Right lobe of liver (tissue), 6 donors: ENCODE measurements at regions not wholly inside any gene's neighbourhood (a gene's known extent, or its start where the extent isn't known, plus 50 kb on each side); places are given as distances from the start of the nearest gene placed in this dataset.

Experiments used
- ATAC-seq, 4 donors: fragments of 200-7000 bp; cut with Tn5 transposase; one replicate each; pipeline ENCODE4 v1.9.1; 2020; ENCODE audit warnings: mild to moderate bottlenecking in 4 of 4, moderate library complexity in 4 of 4
- DNase-seq, 3 donors: peaks; one replicate each; pipeline ENCODE4 v3.0.0-alpha.2; 2020
- H3K27ac ChIP-seq, 3 donors: fragments of 200-600 bp; one replicate each; pipeline ENCODE4 v1.8.0; 2022
- H3K27me3 ChIP-seq, 2 donors: fragments of 200-600 bp; one replicate each; pipeline ENCODE4 v1.8.0; 2022
- H3K36me3 ChIP-seq, 4 donors: fragments of 200-600 bp; sonication (generic) in 1 of 4; one replicate each; pipeline versions ENCODE4 v1.5.1 to v1.8.0; 2017 to 2022; ENCODE audit warnings: control low read depth in 1 of 4
- H3K4me1 ChIP-seq, 4 donors: fragments of 200-600 bp; sonication (generic) in 1 of 4; one replicate each; pipeline versions ENCODE4 v1.5.1 to v1.8.0; 2017 to 2022; ENCODE audit warnings: control low read depth in 1 of 4
- H3K4me3 ChIP-seq, 3 donors: fragments of 200-600 bp; one replicate each; pipeline ENCODE4 v1.8.0; 2022
- H3K9me3 ChIP-seq, 4 donors: fragments of 200-600 bp; sonication (generic) in 1 of 4; one replicate each; pipeline versions ENCODE4 v1.5.1 to v1.8.0; 2017 to 2022; ENCODE audit warnings: control low read depth in 1 of 4
- CTCF ChIP-seq, 4 donors: fragments of 200-600 bp in 3 of 4; fragments of 450-650 bp in 1 of 4; IDR thresholded peaks; one replicate each; pipeline versions ENCODE4 v1.5.1 to v1.8.0; 2016 to 2022; ENCODE audit warnings: antibody characterized with exemption in 4 of 4, mild to moderate bottlenecking in 2 of 4
- POLR2A ChIP-seq: fragments of 450-650 bp; IDR thresholded peaks from one replicate; pipeline ENCODE4 v1.6.1; 2017; ENCODE audit warnings: antibody characterized with exemption, mild to moderate bottlenecking
- WGBS: methylation state at CpG from one replicate; pipeline ENCODE4 v1.1.6; 2018; ENCODE audit warnings: low coverage, low lambda C conversion rate; ENCODE audit not compliant: insufficient coverage; ENCODE audit errors: missing lambda C conversion rate; 5-methylcytosine and 5-hydroxymethylcytosine counted together
- intact Hi-C, 2 donors: fragments of 100-400 bp; cut with DNase I; formaldehyde crosslinking; loops; one replicate each; pipeline versions ENCODE4 v1.11.2 to v1.14.1; 2022
- donor health status: DM: no; HTN: yes; CAD: no.
- donor health status: DM: no; HTN: no; CAD: no.
- donor health status: DM: no; HTN: no; CAD: no.
- donor health status: DM: no; HTN: yes; CAD: no.
- donor health status: DM: no; HTN: yes; CAD: no.

- Histone ChIP-seq H3K4me3 (no peak overlapping the region), H3K9me3 (no peaks in the 10 kb centered on the region), H3K36me3 (no peaks in the 10 kb centered on the region), H3K27ac (no peak overlapping the region), H3K4me1 (peaks cover 0 to 2% (median 0%) of the 10 kb centered on the region in 4 donors), H3K27me3 (no peaks in the 10 kb centered on the region)
- WGBS = 62% methylated on average over 4 of the region's 4 CpGs
- no peak for ATAC-seq
- TF ChIP-seq CTCF (IDR thresholded peaks at IDR 0.05) (no peak), POLR2A (no peak)
- DNase-seq = no peak
- intact Hi-C loops = no loop called here
Measured at GRCh38 chr13:34542321-34542720, 399.7 kb upstream of the NBEA start.

GRCh38 chr13:34543836-34544235 lies 398.2 kb upstream of the NBEA start:
- TF ChIP-seq POLR2A (no peak), CTCF (IDR thresholded peaks at IDR 0.05) (no peak)
- intact Hi-C loops = no loop called here
- DNase-seq = no peak
- ATAC-seq = no peak
- Histone ChIP-seq H3K9me3 (no peaks in the 10 kb centered on the region), H3K4me3 (no peak overlapping the region), H3K36me3 (no peaks in the 10 kb centered on the region), H3K27ac (no peak overlapping the region), H3K4me1 (peaks cover 0 to 2% (median 0%) of the 10 kb centered on the region in 4 donors), H3K27me3 (no peaks in the 10 kb centered on the region)
- WGBS = 61% methylated on average over 4 of the region's 4 CpGs

- 82% methylated on average over 2 of the region's 2 CpGs for WGBS
- DNase-seq = no peak
- Histone ChIP-seq H3K36me3 (no peaks in the 10 kb centered on the region), H3K27ac (no peak overlapping the region), H3K9me3 (no peaks in the 10 kb centered on the region), H3K4me3 (no peak overlapping the region), H3K27me3 (no peaks in the 10 kb centered on the region), H3K4me1 (peaks cover 0 to 2% (median 0%) of the 10 kb centered on the region in 4 donors)
- TF ChIP-seq CTCF (IDR thresholded peaks at IDR 0.05) (no peak), POLR2A (no peak)
- no peak for ATAC-seq
- intact Hi-C loops = no loop called here
Measured at GRCh38 chr13:34545461-34545860, 396.6 kb upstream of the NBEA start.

- H3K27me3 ChIP-seq = no peaks in the 10 kb centered on the region
- H3K36me3 ChIP-seq = no peaks in the 10 kb centered on the region
- peaks cover 0 to 2% (median 0%) of the 10 kb centered on the region in 4 donors for H3K4me1 ChIP-seq
- H3K4me3 ChIP-seq = no peak overlapping the region
- WGBS = 47% methylated on average over 4 of the region's 5 CpGs
- intact Hi-C loops = no loop called here
- H3K27ac ChIP-seq = no peak overlapping the region
- TF ChIP-seq CTCF (IDR thresholded peaks at IDR 0.05) (no peak), POLR2A (no peak)
- H3K9me3 ChIP-seq = no peaks in the 10 kb centered on the region
- DNase-seq (no peak), ATAC-seq (no peak)
Measured at GRCh38 chr13:34546344-34547250, 395.5 kb upstream of the NBEA start.
